Endothelial cell of umbilical vein (primary cell): ENCODE measurements at regions not wholly inside any gene's neighbourhood (a gene's known extent, or its start where the extent isn't known, plus 50 kb on each side); places are given as distances from the start of the nearest gene placed in this dataset.

Experiments used
- BruUV-seq: library from RNA; stranded (reverse); fragments of 400-500 nt; replicated peaks from 2 replicates; lab custom pipeline; 2021; lab: Mats Ljungman, UMichigan
- CTCF ChIA-PET: fragments of 300-600, 350-600 bp; sonication (Branson Sonifier 250); formaldehyde crosslinking; loops from one replicate; lab custom pipeline; 2021; ENCODE audit warnings: antibody characterized with exemption, inconsistent platforms; lab: Charles Lee
- POLR2A ChIA-PET: fragments of 300-600, 350-600 bp; sonication (Branson Sonifier 250); formaldehyde crosslinking; loops from one replicate; lab custom pipeline; 2021; ENCODE audit warnings: antibody characterized with exemption, inconsistent platforms; lab: Charles Lee
- DNase-seq: peaks from one replicate; pipeline ENCODE4 v3.0.0-alpha.2; 2011; ENCODE audit warnings: low read depth, low spot score
- FAIRE-seq: peaks from 2 replicates; lab custom pipeline; 2011; peaks lifted over from hg19 to GRCh38; lab: Jason Lieb, UNC
- H2AFZ ChIP-seq: 2 replicates; pipeline ENCODE4 v1.6.0; 2012; ENCODE audit warnings: low read depth, low read length, control low read depth, inconsistent platforms
- H3K27ac ChIP-seq: 2 replicates; pipeline ENCODE4 v1.5.1; 2011; ENCODE audit warnings: low read depth, mild to moderate bottlenecking, control low read depth, low read length, moderate library complexity; ENCODE audit not compliant: insufficient read depth
- H3K27me3 ChIP-seq, 2 experiments: 2 replicates each; pipeline versions ENCODE4 v1.6.0 to v1.6.1; 2011; ENCODE audit warnings: low read length in 2 of 2, mixed read lengths in 1 of 2; ENCODE audit not compliant: control insufficient read depth in 2 of 2, insufficient read depth in 2 of 2
- H3K36me3 ChIP-seq, 2 experiments: 2 replicates in 1 of 2; 3 replicates in 1 of 2; pipeline ENCODE4 v1.5.1; 2011; ENCODE audit warnings: low read length in 2 of 2, mild to moderate bottlenecking in 1 of 2, moderate library complexity in 1 of 2; ENCODE audit not compliant: control insufficient read depth in 2 of 2, insufficient read depth in 2 of 2; ENCODE audit errors: extremely low read depth in 1 of 2
- H3K4me1 ChIP-seq: 3 replicates; pipeline ENCODE4 v1.5.1; 2011; ENCODE audit warnings: mild to moderate bottlenecking, low read length; ENCODE audit not compliant: control insufficient read depth, insufficient read depth; ENCODE audit errors: extremely low read depth
- H3K4me2 ChIP-seq: 2 replicates; pipeline ENCODE4 v1.6.1; 2011; ENCODE audit warnings: low read length, control low read depth, mixed read lengths; ENCODE audit not compliant: insufficient read depth
- H3K4me3 ChIP-seq, 3 experiments: fragments of 200-600 bp in 1 of 3; sonication (generic), shearing (Covaris generic) in 1 of 3; replicated peaks in 1 of 3; 2 replicates each; pipeline ENCODE4 v1.5.1; 2011 to 2016; ENCODE audit warnings: control low read depth in 3 of 3, low read length in 3 of 3, mild to moderate bottlenecking in 2 of 3, inconsistent platforms in 1 of 3, low read depth in 1 of 3, moderate library complexity in 1 of 3; ENCODE audit not compliant: insufficient read depth in 1 of 3
- H3K79me2 ChIP-seq: 2 replicates; pipeline ENCODE4 v1.6.0; 2012; ENCODE audit warnings: low read length, inconsistent platforms; ENCODE audit not compliant: control insufficient read depth, insufficient read depth
- H3K9ac ChIP-seq: replicated peaks from 2 replicates; pipeline ENCODE3; 2011; ENCODE audit warnings: low read length, control low read depth; ENCODE audit not compliant: insufficient read depth; ENCODE audit errors: extremely low read depth
- H3K9me1 ChIP-seq: replicated peaks from 3 replicates; pipeline ENCODE4 v1.6.0; 2011; ENCODE audit warnings: mild to moderate bottlenecking, low read length; ENCODE audit not compliant: control insufficient read depth, insufficient read depth; ENCODE audit errors: extremely low read depth
- H3K9me3 ChIP-seq: replicated peaks from 2 replicates; pipeline ENCODE4 v1.5.1; 2012; ENCODE audit warnings: low read length, inconsistent platforms; ENCODE audit not compliant: control insufficient read depth, insufficient read depth
- H4K20me1 ChIP-seq: replicated peaks from 2 replicates; pipeline ENCODE3; 2011; ENCODE audit warnings: mild to moderate bottlenecking, low read length; ENCODE audit not compliant: control insufficient read depth, insufficient read depth; ENCODE audit errors: extremely low read depth
- EZH2 ChIP-seq: IDR thresholded peaks from 2 replicates; pipeline ENCODE4 v1.6.1; 2012; ENCODE audit warnings: borderline replicate concordance, low read depth, mild to moderate bottlenecking, moderate library complexity, low read length, inconsistent platforms; ENCODE audit not compliant: severe bottlenecking
- FOS ChIP-seq: IDR thresholded peaks from 2 replicates; pipeline ENCODE4 v1.6.1; 2011; ENCODE audit warnings: mild to moderate bottlenecking, low read length, moderate library complexity, borderline replicate concordance; ENCODE audit not compliant: insufficient read depth
- POLR2A ChIP-seq: IDR thresholded peaks from 2 replicates; pipeline ENCODE4 v1.6.1; 2012; ENCODE audit warnings: low read depth, mild to moderate bottlenecking, control low read depth, low read length
- dilution Hi-C: fragments of 300-500 bp; cut with MboI; formaldehyde crosslinking; loops from one replicate; pipeline ENCODE4 v1.15.0; 2019; ENCODE audit warnings: low sequenced_read_pairs; ENCODE audit not compliant: extremely low pct_ligation_motif_present
- intact Hi-C: fragments of 100-400 bp; cut with micrococcal nuclease; formaldehyde crosslinking; loops from one replicate; pipeline ENCODE4 v1.10.0; 2022
- TF ChIP-seq, protein P1 (sequence below), 2 donors: IDR thresholded peaks; 1 replicate in 1 of 2; 2 replicates in 1 of 2; pipeline ENCODE4 v1.5.1; 2011; ENCODE audit warnings: low read length in 2 of 2, mild to moderate bottlenecking in 2 of 2, moderate library complexity in 2 of 2, control low read depth in 1 of 2, inconsistent platforms in 1 of 2, low read depth in 1 of 2; ENCODE audit not compliant: insufficient read depth in 1 of 2; ENCODE audit errors: extremely low read depth in 1 of 2
- TF ChIP-seq, protein P2 (sequence below): IDR thresholded peaks from 2 replicates; pipeline ENCODE4 v1.6.1; 2011; ENCODE audit not compliant: insufficient read depth, insufficient read length

DNA sequence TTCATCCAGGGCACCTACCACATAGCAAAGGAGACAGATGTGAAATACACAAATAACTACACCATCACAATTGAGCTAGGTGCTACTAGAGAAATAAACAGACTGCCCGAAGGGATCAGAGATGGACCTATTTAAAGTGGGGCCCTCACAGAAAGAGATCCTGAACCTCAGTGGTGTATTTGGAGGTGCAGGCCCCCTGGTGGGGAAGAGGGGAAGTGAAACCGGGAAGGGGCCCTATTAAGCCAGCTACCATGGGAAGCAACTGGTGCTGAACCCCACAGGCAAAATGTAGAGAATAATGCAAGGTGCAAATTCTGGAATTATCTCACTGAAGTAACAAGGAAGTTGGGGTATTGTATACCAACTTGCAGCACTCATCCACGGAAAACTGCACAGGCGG lies 78.6 kb upstream of the FAM9A start:
- no peak overlapping the region for H3K9ac ChIP-seq
- dilution Hi-C loops: no loop called here
- no peak overlapping the region for H3K4me2 ChIP-seq
- no peaks in the 10 kb centered on the region for H3K9me3 ChIP-seq
- H3K79me2 ChIP-seq: no peaks in the 10 kb centered on the region
- H3K4me3 ChIP-seq: no peak overlapping the region
- H3K27ac ChIP-seq: no peak overlapping the region
- H3K4me1 ChIP-seq: no peaks in the 10 kb centered on the region
- no peaks in the 10 kb centered on the region for H3K27me3 ChIP-seq
- H4K20me1 ChIP-seq: no peaks in the 10 kb centered on the region
- intact Hi-C loops: loop anchor here (5.0 kb wide), 2 partner anchors 62 to 132 kb away; no protein-coding TSS in a partner anchor
- no peak overlapping the region for H2AFZ ChIP-seq
- no peaks in the 10 kb centered on the region for H3K36me3 ChIP-seq
- no peak for TF ChIP-seq FOS
- TF ChIP-seq POLR2A: no peak
- TF ChIP-seq, protein P1, sequence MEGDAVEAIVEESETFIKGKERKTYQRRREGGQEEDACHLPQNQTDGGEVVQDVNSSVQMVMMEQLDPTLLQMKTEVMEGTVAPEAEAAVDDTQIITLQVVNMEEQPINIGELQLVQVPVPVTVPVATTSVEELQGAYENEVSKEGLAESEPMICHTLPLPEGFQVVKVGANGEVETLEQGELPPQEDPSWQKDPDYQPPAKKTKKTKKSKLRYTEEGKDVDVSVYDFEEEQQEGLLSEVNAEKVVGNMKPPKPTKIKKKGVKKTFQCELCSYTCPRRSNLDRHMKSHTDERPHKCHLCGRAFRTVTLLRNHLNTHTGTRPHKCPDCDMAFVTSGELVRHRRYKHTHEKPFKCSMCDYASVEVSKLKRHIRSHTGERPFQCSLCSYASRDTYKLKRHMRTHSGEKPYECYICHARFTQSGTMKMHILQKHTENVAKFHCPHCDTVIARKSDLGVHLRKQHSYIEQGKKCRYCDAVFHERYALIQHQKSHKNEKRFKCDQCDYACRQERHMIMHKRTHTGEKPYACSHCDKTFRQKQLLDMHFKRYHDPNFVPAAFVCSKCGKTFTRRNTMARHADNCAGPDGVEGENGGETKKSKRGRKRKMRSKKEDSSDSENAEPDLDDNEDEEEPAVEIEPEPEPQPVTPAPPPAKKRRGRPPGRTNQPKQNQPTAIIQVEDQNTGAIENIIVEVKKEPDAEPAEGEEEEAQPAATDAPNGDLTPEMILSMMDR (IDR thresholded peaks at IDR 0.05; ENCODE audit: extremely low read depth in 1 of 2, insufficient read depth in 1 of 2, low read depth in 1 of 2, low read length in 2 of 2): peak; percentile 50 to 67
- TF ChIP-seq, protein P2, sequence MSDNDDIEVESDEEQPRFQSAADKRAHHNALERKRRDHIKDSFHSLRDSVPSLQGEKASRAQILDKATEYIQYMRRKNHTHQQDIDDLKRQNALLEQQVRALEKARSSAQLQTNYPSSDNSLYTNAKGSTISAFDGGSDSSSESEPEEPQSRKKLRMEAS: no peak
- TF ChIP-seq EZH2: no peak
- ChIA-PET CTCF (interaction anchor here (0.8 to 2.9 kb wide), 16 partner anchors 8 to 133 kb away, joined by 3 to 10 read pairs (median 4); no protein-coding TSS in a partner anchor), POLR2A (no interaction called here)
- H3K9me1 ChIP-seq: no peaks in the 10 kb centered on the region
- no TSS peak for BruUV-seq
- peak; percentile 72 for FAIRE-seq
- DNase-seq: peak; percentile 9

DNA sequence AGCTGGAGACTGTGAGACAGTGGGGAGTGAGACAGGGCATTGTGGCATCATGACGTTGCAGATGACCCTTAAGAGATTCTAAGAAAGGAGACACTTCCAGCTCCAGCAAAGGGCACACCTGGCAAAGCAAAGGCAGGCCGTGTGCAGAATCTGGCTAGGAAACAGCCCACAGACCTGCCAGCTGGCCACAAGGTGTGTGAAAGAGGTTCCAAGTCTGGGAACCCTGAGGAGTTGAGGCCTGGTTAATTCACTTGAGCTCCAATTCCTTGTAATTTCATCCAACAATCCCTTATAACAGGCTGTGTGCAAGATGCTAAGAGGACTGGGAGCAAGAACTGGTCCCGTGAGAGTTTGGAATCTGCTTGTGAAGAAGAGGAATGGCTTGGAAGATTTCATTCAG lies 72.8 kb upstream of the FAM9A start:
- Histone ChIP-seq H3K4me1 (no peaks in the 10 kb centered on the region), H3K9ac (no peak overlapping the region), H4K20me1 (no peaks in the 10 kb centered on the region), H2AFZ (no peak overlapping the region), H3K79me2 (no peaks in the 10 kb centered on the region), H3K27ac (no peak overlapping the region), H3K9me3 (no peaks in the 10 kb centered on the region), H3K36me3 (no peaks in the 10 kb centered on the region), H3K27me3 (no peaks in the 10 kb centered on the region), H3K9me1 (no peaks in the 10 kb centered on the region), H3K4me2 (no peak overlapping the region), H3K4me3 (no peak overlapping the region)
- BruUV-seq: no TSS peak
- intact Hi-C loops (no loop called here), dilution Hi-C loops (no loop called here)
- DNase-seq (no peak), FAIRE-seq (no peak)
- TF ChIP-seq, protein P2: no peak
- TF ChIP-seq FOS: no peak
- TF ChIP-seq EZH2: no peak
- ChIA-PET CTCF (no interaction called here), POLR2A (no interaction called here)
